SK-N-SH treated with all-trans-retinoic acid at 6 μM for 48 hours (cell line): ENCODE measurements at regions not wholly inside any gene's neighbourhood (a gene's known extent, or its start where the extent isn't known, plus 50 kb on each side); places are given as distances from the start of the nearest gene placed in this dataset.

Experiments used
- ATAC-seq: fragments of 200-7000 bp; cut with Tn5 transposase; 3 replicates; pipeline ENCODE4 v1.9.1; 2020; ENCODE audit warnings: mild to moderate bottlenecking, moderate library complexity
- ARNTL ChIP-seq: fragments of 450-650 bp; formaldehyde crosslinking; IDR thresholded peaks from 2 replicates; pipeline ENCODE4 v1.5.0; 2020; ENCODE audit warnings: low read depth, mild to moderate bottlenecking, moderate library complexity, borderline replicate concordance
- BACH2 ChIP-seq: fragments of 250-450 bp; sonication (Bioruptor Pico); IDR thresholded peaks from 2 replicates; pipeline ENCODE4 v1.9.0; 2021; ENCODE audit warnings: mild to moderate bottlenecking, borderline replicate concordance
- CSDC2 ChIP-seq: fragments of 250-450 bp; sonication (Bioruptor Pico); IDR thresholded peaks from 2 replicates; pipeline ENCODE4 v1.5.0; 2020; ENCODE audit warnings: mild to moderate bottlenecking, moderate library complexity
- ESRRG ChIP-seq: fragments of 250-450 bp; sonication (Bioruptor Pico); IDR thresholded peaks from 2 replicates; pipeline ENCODE4 v1.6.1; 2021; ENCODE audit warnings: mild to moderate bottlenecking
- GLIS3 ChIP-seq: fragments of 250-450 bp; sonication (Bioruptor Pico); IDR thresholded peaks from 2 replicates; pipeline ENCODE4 v1.5.0; 2020; ENCODE audit warnings: mild to moderate bottlenecking, moderate library complexity
- ISL1 ChIP-seq: fragments of 250-450 bp; sonication (Bioruptor Pico); IDR thresholded peaks from 2 replicates; pipeline ENCODE4 v2.1.2; 2022; ENCODE audit warnings: mild to moderate bottlenecking, moderate library complexity
- OSR1 ChIP-seq: fragments of 250-450 bp; sonication (Bioruptor Pico); IDR thresholded peaks from 2 replicates; pipeline ENCODE4 v1.8.0; 2022; ENCODE audit warnings: moderate library complexity, mild to moderate bottlenecking, inconsistent platforms
- SNAI2 ChIP-seq: fragments of 250-450 bp; sonication (Bioruptor Pico); IDR thresholded peaks from 2 replicates; pipeline ENCODE4 v1.5.0; 2020; ENCODE audit warnings: mild to moderate bottlenecking, moderate library complexity
- TCF4 ChIP-seq: fragments of 250-450 bp; sonication (Bioruptor Pico); IDR thresholded peaks from 2 replicates; pipeline ENCODE4 v1.8.0; 2021; ENCODE audit warnings: mild to moderate bottlenecking, moderate library complexity, borderline replicate concordance
- ZC3H10 ChIP-seq: fragments of 250-450 bp; sonication (Bioruptor Pico); IDR thresholded peaks from 2 replicates; pipeline ENCODE4 v1.5.1; 2021; ENCODE audit warnings: mild to moderate bottlenecking, moderate library complexity
- ZFP30 ChIP-seq: fragments of 450-650 bp; formaldehyde crosslinking; IDR thresholded peaks from 2 replicates; pipeline ENCODE4 v1.5.0; 2022; ENCODE audit warnings: mild to moderate bottlenecking, moderate library complexity
- ZNF565 ChIP-seq: fragments of 450-650 bp; formaldehyde crosslinking; conservative IDR thresholded peaks from 2 replicates; pipeline ENCODE4 v1.5.0; 2020; ENCODE audit warnings: low read depth, mild to moderate bottlenecking, moderate library complexity
- ZNF8 ChIP-seq: fragments of 450-650 bp; formaldehyde crosslinking; IDR thresholded peaks from 2 replicates; pipeline ENCODE4 v1.5.0; 2020; ENCODE audit warnings: mild to moderate bottlenecking, moderate library complexity
- TF ChIP-seq, protein P1 (sequence below): fragments of 250-450 bp; sonication (Bioruptor Pico); IDR thresholded peaks from 2 replicates; pipeline ENCODE4 v1.5.0; 2020; ENCODE audit warnings: mild to moderate bottlenecking, moderate library complexity
- TF ChIP-seq, protein P2 (sequence below): fragments of 250-450 bp; sonication (Bioruptor Pico); IDR thresholded peaks from 2 replicates; pipeline ENCODE4 v1.5.1; 2021; ENCODE audit warnings: mild to moderate bottlenecking, moderate library complexity
- TF ChIP-seq, protein P3 (sequence below): fragments of 250-450 bp; sonication (Bioruptor Pico); IDR thresholded peaks from 2 replicates; pipeline ENCODE4 v1.8.0; 2020; ENCODE audit warnings: mild to moderate bottlenecking, moderate library complexity, borderline replicate concordance
- TF ChIP-seq, protein P4 (sequence below): fragments of 250-450 bp; sonication (Bioruptor Pico); IDR thresholded peaks from 2 replicates; pipeline ENCODE4 v1.5.1; 2020; ENCODE audit warnings: low read depth, mild to moderate bottlenecking, moderate library complexity
- TF ChIP-seq, protein P5 (sequence below): fragments of 250-450 bp; sonication (Bioruptor Pico); IDR thresholded peaks from 2 replicates; pipeline ENCODE4 v1.8.0; 2021; ENCODE audit warnings: low read depth, mild to moderate bottlenecking, moderate library complexity, borderline replicate concordance

DNA sequence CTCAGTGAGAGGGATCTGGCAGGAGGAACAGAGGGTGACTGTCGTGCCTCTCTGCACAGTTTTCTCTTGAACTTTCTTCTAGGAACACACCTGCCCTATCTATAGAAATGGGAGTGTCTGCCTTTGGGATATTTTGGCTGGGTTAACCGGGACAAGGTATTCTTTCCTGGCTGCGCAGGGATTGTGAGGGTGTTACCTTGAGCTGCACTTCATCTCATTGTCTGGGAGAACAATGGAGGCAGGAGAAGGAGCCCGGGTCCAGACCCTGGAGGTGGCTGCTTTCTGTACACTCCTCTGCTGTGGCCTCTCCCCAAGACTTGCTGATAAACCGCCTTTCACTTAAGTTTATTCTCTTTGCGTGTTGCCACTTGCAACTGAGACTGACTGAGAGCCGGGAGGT is 192.8 kb downstream of the TBXT start (continued):
- TF ChIP-seq, protein P1, sequence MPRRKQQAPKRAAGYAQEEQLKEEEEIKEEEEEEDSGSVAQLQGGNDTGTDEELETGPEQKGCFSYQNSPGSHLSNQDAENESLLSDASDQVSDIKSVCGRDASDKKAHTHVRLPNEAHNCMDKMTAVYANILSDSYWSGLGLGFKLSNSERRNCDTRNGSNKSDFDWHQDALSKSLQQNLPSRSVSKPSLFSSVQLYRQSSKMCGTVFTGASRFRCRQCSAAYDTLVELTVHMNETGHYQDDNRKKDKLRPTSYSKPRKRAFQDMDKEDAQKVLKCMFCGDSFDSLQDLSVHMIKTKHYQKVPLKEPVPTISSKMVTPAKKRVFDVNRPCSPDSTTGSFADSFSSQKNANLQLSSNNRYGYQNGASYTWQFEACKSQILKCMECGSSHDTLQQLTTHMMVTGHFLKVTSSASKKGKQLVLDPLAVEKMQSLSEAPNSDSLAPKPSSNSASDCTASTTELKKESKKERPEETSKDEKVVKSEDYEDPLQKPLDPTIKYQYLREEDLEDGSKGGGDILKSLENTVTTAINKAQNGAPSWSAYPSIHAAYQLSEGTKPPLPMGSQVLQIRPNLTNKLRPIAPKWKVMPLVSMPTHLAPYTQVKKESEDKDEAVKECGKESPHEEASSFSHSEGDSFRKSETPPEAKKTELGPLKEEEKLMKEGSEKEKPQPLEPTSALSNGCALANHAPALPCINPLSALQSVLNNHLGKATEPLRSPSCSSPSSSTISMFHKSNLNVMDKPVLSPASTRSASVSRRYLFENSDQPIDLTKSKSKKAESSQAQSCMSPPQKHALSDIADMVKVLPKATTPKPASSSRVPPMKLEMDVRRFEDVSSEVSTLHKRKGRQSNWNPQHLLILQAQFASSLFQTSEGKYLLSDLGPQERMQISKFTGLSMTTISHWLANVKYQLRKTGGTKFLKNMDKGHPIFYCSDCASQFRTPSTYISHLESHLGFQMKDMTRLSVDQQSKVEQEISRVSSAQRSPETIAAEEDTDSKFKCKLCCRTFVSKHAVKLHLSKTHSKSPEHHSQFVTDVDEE (CRISPR knock-in tag): no peak
- TF ChIP-seq BACH2 (no peak), ZC3H10 (CRISPR knock-in tag) (no peak), CSDC2 (CRISPR knock-in tag) (no peak), ESRRG (CRISPR knock-in tag) (no peak)

DNA sequence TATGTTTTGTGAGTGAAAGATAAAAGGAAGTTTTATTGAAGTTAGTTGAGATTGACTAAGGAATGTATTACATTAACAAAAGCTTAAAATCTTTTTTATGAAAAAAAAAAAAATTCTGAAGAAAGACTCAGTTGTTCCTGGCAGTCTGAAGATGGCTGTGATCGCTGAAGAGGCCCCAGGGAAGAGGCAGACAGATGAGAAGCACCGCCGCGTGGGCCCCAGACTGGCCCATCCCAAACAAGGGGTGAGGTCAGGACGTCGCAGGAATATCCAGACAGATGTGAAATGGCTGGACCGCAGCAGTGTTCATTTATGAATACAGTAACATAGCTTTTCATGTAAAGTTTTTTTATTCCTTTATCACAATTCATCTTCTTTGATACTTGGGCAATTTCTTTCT is 194.2 kb downstream of the TBXT start:
- TF ChIP-seq ISL1 (CRISPR knock-in tag): no peak
- TF ChIP-seq ZFP30 (CRISPR knock-in tag): no peak
- TF ChIP-seq TCF4: no peak
- TF ChIP-seq, protein P2, sequence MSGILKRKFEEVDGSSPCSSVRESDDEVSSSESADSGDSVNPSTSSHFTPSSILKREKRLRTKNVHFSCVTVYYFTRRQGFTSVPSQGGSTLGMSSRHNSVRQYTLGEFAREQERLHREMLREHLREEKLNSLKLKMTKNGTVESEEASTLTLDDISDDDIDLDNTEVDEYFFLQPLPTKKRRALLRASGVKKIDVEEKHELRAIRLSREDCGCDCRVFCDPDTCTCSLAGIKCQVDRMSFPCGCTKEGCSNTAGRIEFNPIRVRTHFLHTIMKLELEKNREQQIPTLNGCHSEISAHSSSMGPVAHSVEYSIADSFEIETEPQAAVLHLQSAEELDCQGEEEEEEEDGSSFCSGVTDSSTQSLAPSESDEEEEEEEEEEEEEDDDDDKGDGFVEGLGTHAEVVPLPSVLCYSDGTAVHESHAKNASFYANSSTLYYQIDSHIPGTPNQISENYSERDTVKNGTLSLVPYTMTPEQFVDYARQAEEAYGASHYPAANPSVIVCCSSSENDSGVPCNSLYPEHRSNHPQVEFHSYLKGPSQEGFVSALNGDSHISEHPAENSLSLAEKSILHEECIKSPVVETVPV (CRISPR knock-in tag): no peak
- TF ChIP-seq, protein P3, sequence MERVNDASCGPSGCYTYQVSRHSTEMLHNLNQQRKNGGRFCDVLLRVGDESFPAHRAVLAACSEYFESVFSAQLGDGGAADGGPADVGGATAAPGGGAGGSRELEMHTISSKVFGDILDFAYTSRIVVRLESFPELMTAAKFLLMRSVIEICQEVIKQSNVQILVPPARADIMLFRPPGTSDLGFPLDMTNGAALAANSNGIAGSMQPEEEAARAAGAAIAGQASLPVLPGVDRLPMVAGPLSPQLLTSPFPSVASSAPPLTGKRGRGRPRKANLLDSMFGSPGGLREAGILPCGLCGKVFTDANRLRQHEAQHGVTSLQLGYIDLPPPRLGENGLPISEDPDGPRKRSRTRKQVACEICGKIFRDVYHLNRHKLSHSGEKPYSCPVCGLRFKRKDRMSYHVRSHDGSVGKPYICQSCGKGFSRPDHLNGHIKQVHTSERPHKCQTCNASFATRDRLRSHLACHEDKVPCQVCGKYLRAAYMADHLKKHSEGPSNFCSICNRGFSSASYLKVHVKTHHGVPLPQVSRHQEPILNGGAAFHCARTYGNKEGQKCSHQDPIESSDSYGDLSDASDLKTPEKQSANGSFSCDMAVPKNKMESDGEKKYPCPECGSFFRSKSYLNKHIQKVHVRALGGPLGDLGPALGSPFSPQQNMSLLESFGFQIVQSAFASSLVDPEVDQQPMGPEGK: no peak
- no peak for TF ChIP-seq SNAI2 (CRISPR knock-in tag)
- TF ChIP-seq BACH2: no peak
- TF ChIP-seq GLIS3 (CRISPR knock-in tag): no peak
- no peak for TF ChIP-seq ZNF565 (CRISPR knock-in tag)
- TF ChIP-seq, protein P4, sequence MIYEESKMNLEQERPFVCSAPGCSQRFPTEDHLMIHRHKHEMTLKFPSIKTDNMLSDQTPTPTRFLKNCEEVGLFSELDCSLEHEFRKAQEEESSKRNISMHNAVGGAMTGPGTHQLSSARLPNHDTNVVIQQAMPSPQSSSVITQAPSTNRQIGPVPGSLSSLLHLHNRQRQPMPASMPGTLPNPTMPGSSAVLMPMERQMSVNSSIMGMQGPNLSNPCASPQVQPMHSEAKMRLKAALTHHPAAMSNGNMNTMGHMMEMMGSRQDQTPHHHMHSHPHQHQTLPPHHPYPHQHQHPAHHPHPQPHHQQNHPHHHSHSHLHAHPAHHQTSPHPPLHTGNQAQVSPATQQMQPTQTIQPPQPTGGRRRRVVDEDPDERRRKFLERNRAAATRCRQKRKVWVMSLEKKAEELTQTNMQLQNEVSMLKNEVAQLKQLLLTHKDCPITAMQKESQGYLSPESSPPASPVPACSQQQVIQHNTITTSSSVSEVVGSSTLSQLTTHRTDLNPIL: no peak
- TF ChIP-seq ARNTL (CRISPR knock-in tag): no peak
- TF ChIP-seq, protein P5, sequence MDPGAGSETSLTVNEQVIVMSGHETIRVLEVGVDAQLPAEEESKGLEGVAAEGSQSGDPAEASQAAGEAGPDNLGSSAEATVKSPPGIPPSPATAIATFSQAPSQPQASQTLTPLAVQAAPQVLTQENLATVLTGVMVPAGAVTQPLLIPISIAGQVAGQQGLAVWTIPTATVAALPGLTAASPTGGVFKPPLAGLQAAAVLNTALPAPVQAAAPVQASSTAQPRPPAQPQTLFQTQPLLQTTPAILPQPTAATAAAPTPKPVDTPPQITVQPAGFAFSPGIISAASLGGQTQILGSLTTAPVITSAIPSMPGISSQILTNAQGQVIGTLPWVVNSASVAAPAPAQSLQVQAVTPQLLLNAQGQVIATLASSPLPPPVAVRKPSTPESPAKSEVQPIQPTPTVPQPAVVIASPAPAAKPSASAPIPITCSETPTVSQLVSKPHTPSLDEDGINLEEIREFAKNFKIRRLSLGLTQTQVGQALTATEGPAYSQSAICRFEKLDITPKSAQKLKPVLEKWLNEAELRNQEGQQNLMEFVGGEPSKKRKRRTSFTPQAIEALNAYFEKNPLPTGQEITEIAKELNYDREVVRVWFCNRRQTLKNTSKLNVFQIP (CRISPR knock-in tag): no peak
- no peak for ATAC-seq

DNA sequence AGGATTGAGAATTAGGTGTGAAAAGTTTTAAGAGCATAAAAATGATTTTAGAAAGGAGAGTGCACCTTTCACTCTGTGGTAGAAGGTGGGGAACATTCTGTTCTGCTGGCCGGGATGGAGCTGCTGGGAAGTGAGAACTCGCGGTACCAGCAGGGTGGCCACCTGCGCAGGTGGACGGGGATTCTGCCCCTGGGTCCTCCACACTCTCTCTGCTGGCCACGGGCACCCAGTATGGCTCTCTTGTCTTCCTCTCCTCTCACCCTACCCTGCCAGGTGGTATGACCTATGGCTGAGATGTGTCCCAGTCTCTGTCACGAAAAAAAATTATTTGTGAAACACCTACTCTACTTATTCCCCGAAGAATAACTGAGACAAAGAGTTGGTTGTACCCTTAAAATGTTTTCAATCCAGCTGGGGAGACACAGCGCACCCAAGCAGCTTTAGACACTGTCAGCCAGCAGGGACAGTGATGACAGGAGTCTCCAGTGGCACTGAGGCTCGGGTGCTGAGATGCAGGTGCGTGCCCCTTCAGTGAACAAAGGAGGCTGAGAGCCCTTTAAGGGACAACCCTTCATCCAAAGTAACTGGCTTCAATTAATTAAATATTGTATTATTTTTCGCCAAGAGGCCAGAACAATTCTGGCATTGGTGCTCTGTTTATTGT is 195.4 kb downstream of the TBXT start:
- TF ChIP-seq, protein P3: no peak
- no peak for ATAC-seq

DNA sequence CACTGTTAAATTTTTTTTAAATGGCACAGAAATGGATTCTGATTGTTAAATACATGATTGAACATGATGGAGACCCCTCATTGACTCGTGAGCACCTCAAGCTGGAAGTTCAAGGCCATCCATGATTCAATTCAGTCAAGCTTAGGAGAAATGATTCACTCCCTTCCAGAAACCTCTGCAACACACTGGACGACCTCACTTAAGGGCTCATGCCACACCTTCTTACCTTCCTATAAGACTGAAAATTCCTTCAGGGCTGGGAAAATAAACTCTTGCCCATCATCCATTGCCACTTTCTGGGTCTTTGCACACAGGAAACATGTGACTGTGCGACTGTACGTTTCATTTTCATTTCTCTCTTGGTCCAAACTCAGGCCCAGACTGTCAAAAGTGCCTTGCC is 196.4 kb downstream of the TBXT start:
- ATAC-seq: no peak
- TF ChIP-seq ZC3H10 (CRISPR knock-in tag): no peak
- TF ChIP-seq OSR1 (CRISPR knock-in tag): no peak
- TF ChIP-seq, protein P2 (CRISPR knock-in tag): no peak
- TF ChIP-seq, protein P3: no peak
- no peak for TF ChIP-seq ZNF8 (CRISPR knock-in tag)
- TF ChIP-seq, protein P1 (CRISPR knock-in tag): no peak
- no peak for TF ChIP-seq SNAI2 (CRISPR knock-in tag)
